IMR-90 (cell line): ENCODE measurements at regions not wholly inside any gene's neighbourhood (a gene's known extent, or its start where the extent isn't known, plus 50 kb on each side); places are given as distances from the start of the nearest gene placed in this dataset.

ENCODE experiments used
- ATAC-seq: fragments of 200-7000 bp; cut with Tn5 transposase; 2 replicates; pipeline ENCODE4 v1.9.1; 2020; ENCODE audit warnings: low read depth, mild to moderate bottlenecking, moderate library complexity
- BruUV-seq: library from RNA; stranded (reverse); fragments of 400-500 nt; replicated peaks from 2 replicates; lab custom pipeline; 2021; lab: Mats Ljungman, UMichigan
- CTCF ChIA-PET: fragments of 300-600 bp; formaldehyde crosslinking; extraction: SDS; loops from one replicate; lab custom pipeline; 2021; ENCODE audit warnings: antibody characterized with exemption; lab: Yijun Ruan, JAX
- POLR2A ChIA-PET: fragments of 300-600 bp; sonication (Branson Sonifier 250); formaldehyde crosslinking; loops from one replicate; lab custom pipeline; 2022; ENCODE audit warnings: antibody characterized with exemption; ENCODE audit not compliant: unreplicated experiment; lab: Charles Lee
- DNase-seq: peaks from one replicate; pipeline ENCODE4 v3.0.0; 2013
- H2AFZ ChIP-seq: replicated peaks from 2 replicates; pipeline ENCODE3; 2013; ENCODE audit warnings: low read length, mild to moderate bottlenecking; ENCODE audit not compliant: poor library complexity
- H2AK5ac ChIP-seq: 2 replicates; pipeline ENCODE4 v1.6.1; 2013; ENCODE audit warnings: low read depth, low read length, inconsistent platforms
- H2AK9ac ChIP-seq: replicated peaks from 2 replicates; pipeline ENCODE3; 2013; ENCODE audit warnings: mild to moderate bottlenecking, low read depth, low read length, moderate library complexity; ENCODE audit not compliant: poor library complexity
- H2BK120ac ChIP-seq: 2 replicates; pipeline ENCODE4 v1.6.1; 2013; ENCODE audit warnings: low read depth, low read length, inconsistent platforms
- H2BK15ac ChIP-seq: 3 replicates; pipeline ENCODE4 v1.6.1; 2013; ENCODE audit warnings: low read depth, low read length, inconsistent platforms
- H2BK20ac ChIP-seq: 2 replicates; pipeline ENCODE4 v1.6.1; 2013; ENCODE audit warnings: low read depth, mild to moderate bottlenecking, inconsistent platforms, low read length, moderate library complexity
- H2BK5ac ChIP-seq: 2 replicates; pipeline ENCODE4 v1.6.1; 2013; ENCODE audit warnings: mild to moderate bottlenecking, low read depth, low read length, inconsistent platforms; ENCODE audit not compliant: poor library complexity, severe bottlenecking
- H3K14ac ChIP-seq: replicated peaks from 2 replicates; pipeline ENCODE4 v1.6.1; 2013; ENCODE audit warnings: low read depth, low read length, inconsistent platforms
- H3K18ac ChIP-seq: 2 replicates; pipeline ENCODE4 v1.6.1; 2013; ENCODE audit warnings: low read depth, low read length, control low read depth
- H3K23ac ChIP-seq: 2 replicates; pipeline ENCODE4 v1.6.1; 2013; ENCODE audit warnings: low read depth, low read length, inconsistent platforms
- H3K27ac ChIP-seq: 2 replicates; pipeline ENCODE4 v1.5.1; 2013; ENCODE audit warnings: mild to moderate bottlenecking, control low read depth, low read length; ENCODE audit not compliant: insufficient read depth
- H3K27me3 ChIP-seq: 2 replicates; pipeline ENCODE4 v1.6.1; 2013; ENCODE audit warnings: low read length; ENCODE audit not compliant: control insufficient read depth, insufficient read depth
- H3K36me3 ChIP-seq: 2 replicates; pipeline ENCODE4 v1.6.1; 2013; ENCODE audit warnings: low read length, mixed read lengths; ENCODE audit not compliant: control insufficient read depth, insufficient read depth
- H3K4ac ChIP-seq: 2 replicates; pipeline ENCODE4 v1.6.1; 2013; ENCODE audit warnings: low read depth, low read length, inconsistent platforms
- H3K4me1 ChIP-seq: 2 replicates; pipeline ENCODE4 v1.6.1; 2013; ENCODE audit warnings: low read length, mixed read lengths; ENCODE audit not compliant: control insufficient read depth, insufficient read depth
- H3K4me2 ChIP-seq: 2 replicates; pipeline ENCODE4 v1.6.1; 2013; ENCODE audit warnings: low read depth, mild to moderate bottlenecking, control low read depth, low read length, moderate library complexity
- H3K4me3 ChIP-seq: 2 replicates; pipeline ENCODE4 v1.5.1; 2013; ENCODE audit warnings: low read depth, mild to moderate bottlenecking, control low read depth, low read length, moderate library complexity; ENCODE audit not compliant: insufficient read depth
- H3K56ac ChIP-seq: 2 replicates; pipeline ENCODE4 v1.6.1; 2013; ENCODE audit warnings: low read length, inconsistent platforms; ENCODE audit not compliant: insufficient read depth; ENCODE audit errors: extremely low read depth
- H3K79me1 ChIP-seq, 2 experiments: 2 replicates each; pipeline ENCODE4 v1.6.1; 2013; ENCODE audit warnings: low read length in 2 of 2, inconsistent platforms in 1 of 2, low read depth in 1 of 2
- H3K9ac ChIP-seq: 2 replicates; pipeline ENCODE4 v1.6.1; 2013; ENCODE audit warnings: low read depth, low read length, control low read depth
- H3K9me1 ChIP-seq: 2 replicates; pipeline ENCODE4 v1.6.1; 2013; ENCODE audit warnings: low read length, inconsistent platforms; ENCODE audit not compliant: insufficient read depth
- H3K9me3 ChIP-seq: 2 replicates; pipeline ENCODE4 v1.6.1; 2013; ENCODE audit warnings: low read length; ENCODE audit not compliant: control insufficient read depth, insufficient read depth
- H4K20me1 ChIP-seq: 2 replicates; pipeline ENCODE4 v1.6.1; 2013; ENCODE audit warnings: low read length, inconsistent platforms; ENCODE audit not compliant: insufficient read depth
- H4K5ac ChIP-seq: 2 replicates; pipeline ENCODE4 v1.6.1; 2013; ENCODE audit warnings: mild to moderate bottlenecking, low read depth, low read length, control low read depth
- H4K8ac ChIP-seq, 2 experiments: 2 replicates each; pipeline ENCODE4 v1.6.1; 2013; ENCODE audit warnings: low read depth in 2 of 2, low read length in 2 of 2, control low read depth in 1 of 2, inconsistent platforms in 1 of 2
- H4K91ac ChIP-seq: 2 replicates; pipeline ENCODE4 v1.6.1; 2013; ENCODE audit warnings: low read depth, low read length, inconsistent platforms; ENCODE audit not compliant: insufficient read depth
- BHLHE40 ChIP-seq: fragments of 150-350 bp; IDR thresholded peaks from 2 replicates; pipeline ENCODE4 v1.6.1; 2016; ENCODE audit warnings: mild to moderate bottlenecking, low read depth, low read length
- CEBPB ChIP-seq: IDR thresholded peaks from 2 replicates; pipeline ENCODE4 v1.6.1; 2012; ENCODE audit warnings: low read depth, low read length, improper control_type of control experiment
- CHD1 ChIP-seq: IDR thresholded peaks from 2 replicates; pipeline ENCODE4 v1.6.1; 2012; ENCODE audit warnings: low read depth, low read length, improper control_type of control experiment
- FOS ChIP-seq: fragments of 150-350 bp; IDR thresholded peaks from 2 replicates; pipeline ENCODE4 v1.6.1; 2016; ENCODE audit warnings: low read depth, low read length
- MAFK ChIP-seq: IDR thresholded peaks from 2 replicates; pipeline ENCODE4 v1.6.1; 2012; ENCODE audit warnings: low read depth, low read length, improper control_type of control experiment
- MAZ ChIP-seq: IDR thresholded peaks from 2 replicates; pipeline ENCODE4 v1.6.1; 2012; ENCODE audit warnings: low read depth, mild to moderate bottlenecking, low read length, improper control_type of control experiment, moderate library complexity, borderline replicate concordance
- MXI1 ChIP-seq: IDR thresholded peaks from 2 replicates; pipeline ENCODE4 v1.6.1; 2012; ENCODE audit warnings: low read depth, mild to moderate bottlenecking, low read length, moderate library complexity, borderline replicate concordance
- NFE2L2 ChIP-seq: fragments of 150-350 bp; IDR thresholded peaks from 2 replicates; pipeline ENCODE4 v1.6.1; 2016; ENCODE audit warnings: low read depth, mild to moderate bottlenecking, low read length
- POLR2A ChIP-seq: IDR thresholded peaks from 2 replicates; pipeline ENCODE4 v1.6.1; 2012; ENCODE audit warnings: mild to moderate bottlenecking, low read depth, low read length
- RAD21 ChIP-seq: IDR thresholded peaks from 2 replicates; pipeline ENCODE4 v1.6.1; 2012; ENCODE audit warnings: low read length, improper control_type of control experiment
- RCOR1 ChIP-seq: IDR thresholded peaks from 2 replicates; pipeline ENCODE4 v1.6.1; 2012; ENCODE audit warnings: mild to moderate bottlenecking, low read length, improper control_type of control experiment; ENCODE audit not compliant: insufficient replicate concordance
- RFX5 ChIP-seq: IDR thresholded peaks from 2 replicates; pipeline ENCODE4 v1.8.0; 2012; ENCODE audit warnings: low read depth, mild to moderate bottlenecking, low read length, moderate library complexity
- SMC3 ChIP-seq: fragments of 150-350 bp; IDR thresholded peaks from 2 replicates; pipeline ENCODE4 v1.6.1; 2016; ENCODE audit warnings: low read depth, mild to moderate bottlenecking, antibody characterized with exemption, low read length, moderate library complexity
- USF2 ChIP-seq: fragments of 150-350 bp; IDR thresholded peaks from 2 replicates; pipeline ENCODE4 v1.6.1; 2017; ENCODE audit warnings: mild to moderate bottlenecking, antibody characterized with exemption, low read length, low read depth
- WGBS, 2 experiments: methylation state at CpG; one replicate each; pipeline versions ENCODE4 v1.1.5 to v1.1.7; 2013; ENCODE audit warnings: missing lambda C conversion rate in 2 of 2; ENCODE audit not compliant: insufficient read length in 1 of 2; ENCODE audit errors: extremely low coverage in 2 of 2; 5-methylcytosine and 5-hydroxymethylcytosine counted together
- dilution Hi-C: fragments of 300-500 bp; cut with HindIII; formaldehyde crosslinking; loops from one replicate; pipeline ENCODE4 v1.14.3; 2018; ENCODE audit warnings: low sequenced_read_pairs; ENCODE audit not compliant: unreplicated experiment
- in situ Hi-C: fragments of 300-500 bp; cut with MboI; formaldehyde crosslinking; loops from 3 replicates; pipeline ENCODE4 v1.14.3; 2019; ENCODE audit warnings: low sequenced_read_pairs, inconsistent platforms, mixed read lengths
- intact Hi-C: fragments of 100-400 bp; cut with micrococcal nuclease; formaldehyde crosslinking; loops from 2 replicates; pipeline ENCODE4 v1.10.0; 2022
- TF ChIP-seq, protein P1 (sequence below): conservative IDR thresholded peaks from 2 replicates; pipeline ENCODE4 v1.5.1; 2012; ENCODE audit warnings: mild to moderate bottlenecking, low read depth, low read length, improper control_type of control experiment
- TF ChIP-seq, protein P2 (sequence below): fragments of 150-350 bp; IDR thresholded peaks from 2 replicates; pipeline ENCODE4 v1.6.1; 2016; ENCODE audit warnings: low read depth, mild to moderate bottlenecking, low read length, moderate library complexity, borderline replicate concordance

- Histone ChIP-seq H4K8ac (no peak overlapping the region), H3K9me1 (no peaks in the 10 kb centered on the region), H2AFZ (no peak overlapping the region), H4K20me1 (no peaks in the 10 kb centered on the region), H3K36me3 (no peaks in the 10 kb centered on the region), H3K4me1 (no peaks in the 10 kb centered on the region), H3K18ac (no peak overlapping the region), H3K14ac (no peak overlapping the region), H3K4me3 (no peak overlapping the region), H4K91ac (no peak overlapping the region), H3K23ac (no peak overlapping the region), H2BK20ac (no peak overlapping the region), H3K79me1 (no peaks in the 10 kb centered on the region), H3K56ac (no peak overlapping the region), H3K9me3 (peaks cover 50% of the 10 kb centered on the region), H3K27me3 (no peaks in the 10 kb centered on the region), H2AK9ac (no peak overlapping the region), H2BK15ac (no peak overlapping the region), H3K4ac (no peak overlapping the region), H2BK120ac (no peak overlapping the region), H4K5ac (no peak overlapping the region), H2BK5ac (no peak overlapping the region), H3K9ac (no peak overlapping the region), H2AK5ac (no peak overlapping the region), H3K27ac (no peak overlapping the region), H3K4me2 (no peak overlapping the region)
- DNase-seq = no peak
- CTCF ChIA-PET = no interaction called here
- intact Hi-C loops (no loop called here), dilution Hi-C loops (no loop called here), in situ Hi-C loops (no loop called here)
- POLR2A ChIA-PET = no interaction called here
- no peak for TF ChIP-seq NFE2L2
- TF ChIP-seq USF2 = no peak
- TF ChIP-seq RAD21 = no peak
- TF ChIP-seq SMC3 = no peak
- no peak for TF ChIP-seq MAZ
- TF ChIP-seq CEBPB = no peak
- TF ChIP-seq CHD1 = no peak
- TF ChIP-seq POLR2A = no peak
- TF ChIP-seq FOS = no peak
- TF ChIP-seq, protein P1, sequence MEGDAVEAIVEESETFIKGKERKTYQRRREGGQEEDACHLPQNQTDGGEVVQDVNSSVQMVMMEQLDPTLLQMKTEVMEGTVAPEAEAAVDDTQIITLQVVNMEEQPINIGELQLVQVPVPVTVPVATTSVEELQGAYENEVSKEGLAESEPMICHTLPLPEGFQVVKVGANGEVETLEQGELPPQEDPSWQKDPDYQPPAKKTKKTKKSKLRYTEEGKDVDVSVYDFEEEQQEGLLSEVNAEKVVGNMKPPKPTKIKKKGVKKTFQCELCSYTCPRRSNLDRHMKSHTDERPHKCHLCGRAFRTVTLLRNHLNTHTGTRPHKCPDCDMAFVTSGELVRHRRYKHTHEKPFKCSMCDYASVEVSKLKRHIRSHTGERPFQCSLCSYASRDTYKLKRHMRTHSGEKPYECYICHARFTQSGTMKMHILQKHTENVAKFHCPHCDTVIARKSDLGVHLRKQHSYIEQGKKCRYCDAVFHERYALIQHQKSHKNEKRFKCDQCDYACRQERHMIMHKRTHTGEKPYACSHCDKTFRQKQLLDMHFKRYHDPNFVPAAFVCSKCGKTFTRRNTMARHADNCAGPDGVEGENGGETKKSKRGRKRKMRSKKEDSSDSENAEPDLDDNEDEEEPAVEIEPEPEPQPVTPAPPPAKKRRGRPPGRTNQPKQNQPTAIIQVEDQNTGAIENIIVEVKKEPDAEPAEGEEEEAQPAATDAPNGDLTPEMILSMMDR = no peak
- no peak for TF ChIP-seq BHLHE40
- no peak for TF ChIP-seq MAFK
- TF ChIP-seq RCOR1 = no peak
- TF ChIP-seq, protein P2, sequence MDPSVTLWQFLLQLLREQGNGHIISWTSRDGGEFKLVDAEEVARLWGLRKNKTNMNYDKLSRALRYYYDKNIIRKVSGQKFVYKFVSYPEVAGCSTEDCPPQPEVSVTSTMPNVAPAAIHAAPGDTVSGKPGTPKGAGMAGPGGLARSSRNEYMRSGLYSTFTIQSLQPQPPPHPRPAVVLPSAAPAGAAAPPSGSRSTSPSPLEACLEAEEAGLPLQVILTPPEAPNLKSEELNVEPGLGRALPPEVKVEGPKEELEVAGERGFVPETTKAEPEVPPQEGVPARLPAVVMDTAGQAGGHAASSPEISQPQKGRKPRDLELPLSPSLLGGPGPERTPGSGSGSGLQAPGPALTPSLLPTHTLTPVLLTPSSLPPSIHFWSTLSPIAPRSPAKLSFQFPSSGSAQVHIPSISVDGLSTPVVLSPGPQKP = no peak
- TF ChIP-seq RFX5 = no peak
- TF ChIP-seq MXI1 = no peak
- no CpG with 5 or more reads among the region's 2 CpGs for WGBS, 2 experiments
- no peak for ATAC-seq
- no TSS peak for BruUV-seq
These were observed 182.6 kb upstream of the SDK2 start for GRCh38 chr17:73826872-73827228.
